ENCODE measurements at regions not wholly inside any gene's neighbourhood (a gene's known extent, or its start where the extent isn't known, plus 50 kb on each side); places are given as distances from the start of the nearest gene placed in this dataset.

GRCh38 chr21:28640326-28640725 lies 352.4 kb downstream of the LTN1 start:
- TF ChIP-seq CTCF (conservative IDR thresholded peaks at IDR 0.05; ENCODE audit: low read depth in 2 of 2) (no peak), EZH2 (IDR thresholded peaks at IDR 0.05; ENCODE audit: low read depth, unreplicated experiment) (no peak), POLR2AphosphoS5 (IDR thresholded peaks at IDR 0.05; ENCODE audit: low read depth) (no peak), ZNF462 (CRISPR knock-in tag; IDR thresholded peaks at IDR 0.05) (no peak), ZNF114 (CRISPR knock-in tag; IDR thresholded peaks at IDR 0.05) (no peak), NANOG (IDR thresholded peaks at IDR 0.05; ENCODE audit: borderline replicate concordance) (no peak), CREB1 (CRISPR knock-in tag; IDR thresholded peaks at IDR 0.05; ENCODE audit: low read depth) (no peak), REST (IDR thresholded peaks at IDR 0.05; ENCODE audit: unreplicated experiment) (no peak), EZH2phosphoT487 (IDR thresholded peaks at IDR 0.05; ENCODE audit: unreplicated experiment) (no peak), JUNB (IDR thresholded peaks at IDR 0.05; ENCODE audit: unreplicated experiment) (no peak)

Measured in GM23338 (cell line).